GM12891 (cell line): ENCODE measurements at regions not wholly inside any gene's neighbourhood (a gene's known extent, or its start where the extent isn't known, plus 50 kb on each side); places are given as distances from the start of the nearest gene placed in this dataset.

ENCODE experiments used
- DNase-seq: peaks from one replicate; pipeline ENCODE4 v3.0.0; 2011; ENCODE audit warnings: low spot score; ENCODE audit not compliant: insufficient read length
- FAIRE-seq: peaks from 2 replicates; lab custom pipeline; 2011; peaks lifted over from hg19 to GRCh38; lab: Jason Lieb, UNC
- PAX5 ChIP-seq: IDR thresholded peaks from 2 replicates; pipeline ENCODE4 v1.6.1; 2011; ENCODE audit warnings: low read length, moderate library complexity, mild to moderate bottlenecking; ENCODE audit not compliant: insufficient read depth, severe bottlenecking
- POLR2A ChIP-seq: IDR thresholded peaks from 2 replicates; pipeline ENCODE4 v1.6.1; 2011; ENCODE audit warnings: low read depth, low read length, control low read depth
- POLR2AphosphoS5 ChIP-seq: IDR thresholded peaks from 2 replicates; pipeline ENCODE4 v1.6.1; 2011; ENCODE audit warnings: low read depth, low read length, control low read depth
- POU2F2 ChIP-seq: IDR thresholded peaks from 2 replicates; pipeline ENCODE4 v1.6.1; 2011; ENCODE audit warnings: low read depth, mild to moderate bottlenecking, control low read depth, low read length, moderate library complexity
- SPI1 ChIP-seq: IDR thresholded peaks from 2 replicates; pipeline ENCODE4 v1.6.1; 2011; ENCODE audit warnings: low read depth, low read length, control low read depth
- TAF1 ChIP-seq: IDR thresholded peaks from 2 replicates; pipeline ENCODE4 v1.6.1; 2011; ENCODE audit warnings: low read depth, low read length, control low read depth

DNA sequence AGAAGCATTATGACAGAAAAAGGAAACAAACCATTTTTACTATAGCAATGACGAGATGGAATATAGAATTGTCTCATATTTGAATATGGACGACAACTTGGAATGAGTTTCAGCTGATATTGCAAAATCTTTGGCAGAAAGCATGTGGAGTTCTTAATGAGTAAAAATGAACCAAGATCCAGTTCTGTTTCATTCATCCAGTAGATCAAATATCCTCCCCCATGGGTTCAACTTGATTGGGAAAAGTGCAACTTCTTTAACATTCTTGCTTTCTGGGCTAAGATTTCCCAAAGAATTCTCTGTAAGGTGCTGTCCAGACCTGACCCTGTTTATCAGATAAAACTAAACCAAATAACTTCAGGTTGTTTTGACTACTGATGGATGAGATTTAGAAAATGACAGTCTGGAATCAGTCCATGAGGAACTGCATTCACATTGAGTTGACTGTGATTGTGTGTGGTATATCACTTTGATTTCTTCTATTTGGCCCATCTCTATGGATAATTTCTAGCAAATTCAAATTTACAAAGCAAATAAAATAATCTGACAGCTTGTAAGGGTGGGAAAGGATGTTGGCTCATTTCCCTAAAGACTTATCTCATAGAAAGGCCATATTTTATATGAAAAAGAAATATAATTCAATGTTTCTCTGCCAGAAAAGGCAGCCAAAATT lies 267.4 kb downstream of the ADAMTS20 start:
- no peak for FAIRE-seq
- TF ChIP-seq TAF1 (no peak), POU2F2 (no peak), POLR2AphosphoS5 (no peak)
- no peak for DNase-seq

- no peak for DNase-seq
- TF ChIP-seq TAF1 (no peak), PAX5 (no peak), POU2F2 (no peak), SPI1 (no peak), POLR2A (no peak), POLR2AphosphoS5 (no peak)
- FAIRE-seq, result no peak
Observed at GRCh38 chr12:43283206-43283605, 268.8 kb downstream of the ADAMTS20 start.

- FAIRE-seq, result no peak
- DNase-seq, result no peak
- TF ChIP-seq POLR2A (no peak), TAF1 (no peak), POU2F2 (no peak), PAX5 (no peak), POLR2AphosphoS5 (no peak)
Observed at GRCh38 chr12:43282106-43282505, 269.9 kb downstream of the ADAMTS20 start.

GRCh38 chr12:43281563-43281962 lies 270.4 kb downstream of the ADAMTS20 start:
- DNase-seq, result no peak
- FAIRE-seq, result no peak
- no peak for TF ChIP-seq POLR2AphosphoS5
- no peak for TF ChIP-seq TAF1
- no peak for TF ChIP-seq PAX5
- TF ChIP-seq POU2F2, result no peak
- TF ChIP-seq POLR2A, result no peak
- TF ChIP-seq SPI1, result no peak

GRCh38 chr12:43278541-43278832 lies 273.5 kb downstream of the ADAMTS20 start:
- DNase-seq, result no peak
- FAIRE-seq, result no peak

GRCh38 chr12:43277651-43278540 lies 274.1 kb downstream of the ADAMTS20 start:
- TF ChIP-seq SPI1, result peak; percentile 98
- TF ChIP-seq PAX5, result no peak
- no peak for DNase-seq
- peak; percentile 56 for FAIRE-seq

More at GRCh38 chr12:43278541-43278832, 273.5 kb downstream of the ADAMTS20 start:
- TF ChIP-seq SPI1 (no peak), PAX5 (no peak), TAF1 (no peak), POU2F2 (no peak), POLR2AphosphoS5 (no peak), POLR2A (no peak)

GRCh38 chr12:43273467-43273866 lies 278.5 kb downstream of the ADAMTS20 start:
- TF ChIP-seq POU2F2 (no peak), TAF1 (no peak), PAX5 (no peak), SPI1 (no peak), POLR2A (no peak), POLR2AphosphoS5 (no peak)
- FAIRE-seq, result no peak
- no peak for DNase-seq

DNA sequence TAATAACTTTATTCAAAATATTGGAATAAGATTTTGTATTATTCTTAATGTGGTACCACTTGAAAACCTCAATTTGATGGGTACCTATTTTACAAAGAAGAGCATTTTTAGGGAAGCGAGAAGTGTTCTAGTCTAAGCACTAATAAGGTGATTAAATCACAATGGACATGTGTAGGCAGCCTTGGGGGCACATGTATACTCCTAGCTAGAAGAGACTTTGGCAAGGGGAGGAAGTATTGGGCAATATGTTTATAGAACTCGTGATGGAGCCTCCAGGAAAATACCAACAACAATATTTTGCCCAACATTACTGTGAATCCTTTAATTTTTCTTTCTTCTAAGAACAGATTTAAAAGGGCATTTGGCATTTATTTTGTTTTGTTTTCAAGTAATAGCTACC lies 280.3 kb downstream of the ADAMTS20 start:
- no peak for DNase-seq
- no peak for FAIRE-seq

DNA sequence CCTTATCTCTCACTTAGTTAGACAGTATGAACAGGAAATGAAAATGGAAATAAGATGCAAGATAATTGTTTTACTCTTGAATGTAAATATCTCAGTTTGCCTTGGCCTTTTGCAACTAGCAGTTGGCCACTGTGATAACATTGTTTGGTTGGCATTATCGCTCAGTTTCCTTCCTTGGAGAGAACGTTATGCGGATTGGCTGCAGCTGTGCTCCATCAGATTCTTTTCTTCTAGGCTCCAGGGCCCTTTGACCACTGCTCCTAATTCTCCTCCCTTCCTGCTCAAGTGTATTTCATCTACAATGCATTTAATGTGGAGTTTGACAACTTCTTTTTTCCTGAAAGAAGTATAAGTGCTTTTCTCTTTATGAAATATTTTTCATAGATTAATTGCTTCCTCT lies 284.2 kb downstream of the ADAMTS20 start:
- DNase-seq (no peak), FAIRE-seq (no peak)

More for the DNA sequence above, 280.3 kb downstream of the ADAMTS20 start:
- no peak for TF ChIP-seq TAF1
- no peak for TF ChIP-seq POLR2AphosphoS5

DNA sequence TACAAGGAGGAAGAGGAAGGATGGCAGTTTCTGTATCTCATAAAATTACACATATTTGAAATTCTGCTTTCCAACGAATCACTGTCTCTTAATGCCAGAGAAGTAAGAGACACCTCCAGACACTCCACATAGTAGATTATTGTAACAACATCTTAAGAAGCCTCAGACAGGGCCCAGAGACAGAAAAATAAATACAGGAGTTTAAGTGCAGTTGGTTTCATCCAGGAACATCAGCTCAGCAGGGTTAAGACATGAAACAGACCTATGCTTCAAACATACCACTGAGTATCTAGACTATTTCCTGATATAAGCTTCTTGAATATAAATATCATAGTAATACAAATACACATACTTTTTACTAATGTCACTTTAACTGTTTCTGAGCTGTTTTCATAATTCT lies 290.3 kb downstream of the ADAMTS20 start:
- TF ChIP-seq SPI1, result no peak
- no peak for TF ChIP-seq TAF1
- TF ChIP-seq POLR2AphosphoS5, result no peak
- no peak for FAIRE-seq
- DNase-seq, result no peak

More for the DNA sequence above, 284.2 kb downstream of the ADAMTS20 start:
- TF ChIP-seq POLR2AphosphoS5 (no peak), SPI1 (no peak), PAX5 (no peak), POLR2A (no peak), POU2F2 (no peak), TAF1 (no peak)
